Endodermal cell (in vitro differentiated cells): ENCODE measurements at regions not wholly inside any gene's neighbourhood (a gene's known extent, or its start where the extent isn't known, plus 50 kb on each side); places are given as distances from the start of the nearest gene placed in this dataset.

Source experiments
- DNase-seq: peaks from one replicate; pipeline ENCODE4 v3.0.0-alpha.2; 2017
- H3K27ac ChIP-seq: 2 replicates; pipeline ENCODE4 v1.5.1; 2013; ENCODE audit warnings: mild to moderate bottlenecking, low read depth, low read length, moderate library complexity
- H3K27me3 ChIP-seq: 2 replicates; pipeline ENCODE4 v1.6.1; 2013; ENCODE audit warnings: mild to moderate bottlenecking, low read length, moderate library complexity; ENCODE audit not compliant: insufficient read depth, control insufficient read depth, poor library complexity, severe bottlenecking
- H3K36me3 ChIP-seq: 2 replicates; pipeline ENCODE4 v1.7.0; 2013; ENCODE audit warnings: mild to moderate bottlenecking, low read length, moderate library complexity; ENCODE audit not compliant: control insufficient read depth, insufficient read depth
- H3K4me1 ChIP-seq: one replicate; pipeline ENCODE4 v1.7.0; 2013; ENCODE audit warnings: low read length; ENCODE audit not compliant: control insufficient read depth, insufficient read depth
- H3K4me3 ChIP-seq: 2 replicates; pipeline ENCODE4 v1.5.1; 2013; ENCODE audit warnings: mild to moderate bottlenecking, low read length, moderate library complexity
- H3K9ac ChIP-seq: 2 replicates; pipeline ENCODE4 v1.6.1; 2013; ENCODE audit warnings: mild to moderate bottlenecking, low read length, moderate library complexity; ENCODE audit not compliant: poor library complexity, severe bottlenecking; ENCODE audit errors: extremely low read depth
- H3K9me3 ChIP-seq: 2 replicates; pipeline ENCODE4 v1.6.1; 2013; ENCODE audit warnings: mild to moderate bottlenecking, low read length, moderate library complexity; ENCODE audit not compliant: control insufficient read depth
- H3K27ac Mint-ChIP-seq: 2 replicates; pipeline ENCODE4 v1.8.0; 2020; ENCODE audit warnings: mixed read lengths
- H3K27me3 Mint-ChIP-seq: 2 replicates; pipeline ENCODE4 v1.8.0; 2021; ENCODE audit warnings: mild to moderate bottlenecking, mixed read lengths; ENCODE audit not compliant: insufficient read depth
- H3K36me3 Mint-ChIP-seq: 2 replicates; pipeline ENCODE4 v1.8.0; 2020; ENCODE audit warnings: low read depth, mixed read lengths
- H3K4me1 Mint-ChIP-seq: 2 replicates; pipeline ENCODE4 v1.8.0; 2020; ENCODE audit warnings: mixed read lengths
- H3K4me3 Mint-ChIP-seq: 2 replicates; pipeline ENCODE4 v1.8.0; 2020; ENCODE audit warnings: mild to moderate bottlenecking, moderate library complexity, mixed read lengths
- H3K9me3 Mint-ChIP-seq: 2 replicates; pipeline ENCODE4 v1.8.0; 2020; ENCODE audit warnings: mild to moderate bottlenecking, mixed read lengths
- CTCF ChIP-seq: fragments of 200-600 bp; sonication (generic); conservative IDR thresholded peaks from 2 replicates; pipeline ENCODE4 v1.5.0; 2021; ENCODE audit warnings: antibody characterized with exemption, mild to moderate bottlenecking
- WGBS, 2 experiments: methylation state at CpG; one replicate each; pipeline versions ENCODE4 v1.1.5 to v1.1.7; 2013; ENCODE audit warnings: missing lambda C conversion rate in 2 of 2, mixed read lengths in 1 of 2; ENCODE audit not compliant: insufficient coverage in 1 of 2, insufficient read length in 1 of 2; 5-methylcytosine and 5-hydroxymethylcytosine counted together

GRCh38 chr15:94834494-94834893 lies 603.1 kb downstream of the MCTP2 start:
- H3K4me3 ChIP-seq = no peak overlapping the region
- no peaks in the 10 kb centered on the region for H3K36me3 Mint-ChIP-seq

GRCh38 chr15:94838281-94838680 lies 606.9 kb downstream of the MCTP2 start:
- no peak for DNase-seq
- Mint-ChIP-seq H3K27ac (no peak overlapping the region), H3K9me3 (peaks cover 20% of the 10 kb centered on the region), H3K4me1 (peaks cover 24% of the 10 kb centered on the region), H3K36me3 (peaks cover 4% of the 10 kb centered on the region), H3K4me3 (no peak overlapping the region), H3K27me3 (peaks cover 6% of the 10 kb centered on the region)
- H3K36me3 ChIP-seq = no peaks in the 10 kb centered on the region
- TF ChIP-seq CTCF = no peak
- no peaks in the 10 kb centered on the region for H3K27me3 ChIP-seq
- 73% methylated on average over 1 of the region's 1 CpG; no CpG with 5 or more reads in 1 of the 2 experiments for WGBS, 2 experiments
- no peak overlapping the region for H3K27ac ChIP-seq
- H3K9me3 ChIP-seq = peaks cover 22% of the 10 kb centered on the region
- H3K4me1 ChIP-seq = no peaks in the 10 kb centered on the region
- no peak overlapping the region for H3K9ac ChIP-seq
- no peak overlapping the region for H3K4me3 ChIP-seq

More at GRCh38 chr15:94834494-94834893, 603.1 kb downstream of the MCTP2 start:
- no peak for DNase-seq
- Mint-ChIP-seq H3K27ac (no peak overlapping the region), H3K4me1 (peaks cover 27% of the 10 kb centered on the region), H3K9me3 (peaks cover 5% of the 10 kb centered on the region), H3K27me3 (peaks cover 2% of the 10 kb centered on the region), H3K4me3 (no peak overlapping the region)
- Histone ChIP-seq H3K9me3 (peaks cover 11% of the 10 kb centered on the region), H3K27ac (no peak overlapping the region), H3K4me1 (no peaks in the 10 kb centered on the region), H3K27me3 (no peaks in the 10 kb centered on the region), H3K36me3 (no peaks in the 10 kb centered on the region), H3K9ac (no peak overlapping the region)
- no peak for TF ChIP-seq CTCF
- 83 to 97% methylated on average over 1 of the region's 1 CpG for WGBS, 2 experiments

GRCh38 chr15:94840794-94841783 lies 609.7 kb downstream of the MCTP2 start:
- Histone ChIP-seq H3K36me3 (no peaks in the 10 kb centered on the region), H3K27ac (no peak overlapping the region), H3K9me3 (peaks cover 22% of the 10 kb centered on the region), H3K4me1 (no peaks in the 10 kb centered on the region), H3K27me3 (no peaks in the 10 kb centered on the region), H3K4me3 (no peak overlapping the region), H3K9ac (no peak overlapping the region)
- peaks cover 20% of the 10 kb centered on the region for H3K9me3 Mint-ChIP-seq
- H3K27me3 Mint-ChIP-seq = peaks cover 6% of the 10 kb centered on the region
- H3K27ac Mint-ChIP-seq = no peak overlapping the region
- H3K4me1 Mint-ChIP-seq = peaks cover 27% of the 10 kb centered on the region
- no peak overlapping the region for H3K4me3 Mint-ChIP-seq
- WGBS, 2 experiments = 95 to 98% methylated on average over 8 to 10 of the region's 10 CpGs
- peaks cover 4% of the 10 kb centered on the region for H3K36me3 Mint-ChIP-seq
- TF ChIP-seq CTCF = no peak
- DNase-seq = no peak
